ENCODE measurements at regions not wholly inside any gene's neighbourhood (a gene's known extent, or its start where the extent isn't known, plus 50 kb on each side); places are given as distances from the start of the nearest gene placed in this dataset.
"Not testable (repeated sequence)": the region's sequence is repeated elsewhere in the genome, so short reads cannot be mapped to it uniquely, and the experiment has no call there.

DNA sequence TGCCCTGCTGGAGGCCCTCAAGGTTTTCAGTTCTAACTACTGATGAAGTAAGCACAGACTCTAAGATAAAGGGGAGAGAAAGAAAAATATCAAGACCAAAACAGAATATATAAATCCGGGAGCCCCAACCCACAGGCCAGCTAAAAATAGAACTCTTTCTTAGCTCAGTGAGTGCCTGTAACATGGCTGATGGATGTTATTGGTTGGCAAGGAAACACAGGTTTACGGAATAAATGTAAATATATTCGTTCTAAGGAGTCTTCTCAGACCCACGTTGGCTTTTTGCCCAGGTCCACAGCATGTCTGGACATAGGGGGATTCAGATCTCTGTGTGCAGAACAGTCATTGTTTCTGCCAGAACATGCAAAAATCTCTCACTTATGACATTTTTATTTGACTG is 139.0 kb upstream of the SERPINE2 start:
- no peak for DNase-seq (ENCODE audit: low read depth)

GRCh38 chr2:224175538-224175937 is 136.5 kb upstream of the SERPINE2 start:
- DNase-seq (ENCODE audit: low read depth) = no peak

- DNase-seq (ENCODE audit: low read depth) = no peak
Measured at GRCh38 chr2:224174990-224175389, 135.9 kb upstream of the SERPINE2 start.

DNA sequence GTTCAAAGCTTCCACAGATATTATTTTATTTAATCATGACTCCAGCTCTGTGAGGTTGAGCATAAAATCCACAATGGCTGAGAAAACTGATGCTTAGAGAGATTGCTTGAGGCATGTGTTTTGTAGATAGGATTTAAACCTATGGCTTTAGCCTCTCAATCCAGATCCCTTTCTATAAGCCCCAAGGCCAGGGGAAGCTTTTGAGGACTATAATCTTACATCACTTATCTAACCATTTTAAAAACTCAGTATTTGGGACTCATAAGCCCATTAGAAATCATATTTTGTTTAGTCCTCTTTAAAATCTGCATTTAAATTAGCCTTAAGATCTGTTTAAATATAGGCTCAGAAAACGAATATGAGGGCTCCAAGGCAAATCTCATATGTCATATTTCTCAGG is 135.4 kb upstream of the SERPINE2 start:
- no peak for DNase-seq (ENCODE audit: low read depth)

DNA sequence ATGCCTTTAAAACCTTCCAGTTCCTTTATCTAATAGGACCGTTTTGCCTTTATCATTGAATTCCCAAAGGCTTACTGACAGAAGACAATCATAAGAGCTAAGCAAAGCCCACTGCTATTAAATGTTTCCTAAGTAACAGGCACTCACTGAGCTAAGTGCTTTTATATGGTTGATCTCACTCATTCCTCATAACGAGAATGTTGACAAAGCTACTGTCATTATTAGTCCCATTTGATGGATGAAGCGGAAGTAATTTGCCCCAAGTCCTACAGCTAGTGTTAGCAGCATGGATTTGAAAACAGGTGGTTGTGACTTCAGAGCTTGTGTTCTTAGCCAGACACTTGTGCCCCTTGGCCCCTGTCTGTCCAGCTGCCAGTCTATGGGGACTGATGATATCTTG is 134.8 kb upstream of the SERPINE2 start:
- DNase-seq (ENCODE audit: low read depth) = no peak

DNA sequence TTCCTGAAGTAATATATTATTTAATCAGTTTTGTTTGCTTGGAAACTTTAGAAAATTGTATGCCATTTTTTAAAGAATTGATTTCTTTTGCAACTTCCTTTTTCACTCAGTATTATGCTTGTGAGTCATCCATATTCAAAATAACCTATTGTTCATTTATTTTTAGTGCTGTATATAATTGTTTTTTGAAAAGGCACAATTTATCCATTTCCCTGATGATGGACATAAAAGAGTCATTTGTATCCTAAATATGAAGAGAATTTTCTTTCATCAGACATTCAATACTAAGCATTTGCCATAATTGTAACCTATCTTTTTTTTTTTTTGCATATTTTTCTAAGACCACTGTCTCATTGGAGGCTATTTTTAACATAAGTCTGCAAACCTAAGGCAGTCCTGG is 134.1 kb upstream of the SERPINE2 start:
- DNase-seq (ENCODE audit: low read depth) = no peak

DNA sequence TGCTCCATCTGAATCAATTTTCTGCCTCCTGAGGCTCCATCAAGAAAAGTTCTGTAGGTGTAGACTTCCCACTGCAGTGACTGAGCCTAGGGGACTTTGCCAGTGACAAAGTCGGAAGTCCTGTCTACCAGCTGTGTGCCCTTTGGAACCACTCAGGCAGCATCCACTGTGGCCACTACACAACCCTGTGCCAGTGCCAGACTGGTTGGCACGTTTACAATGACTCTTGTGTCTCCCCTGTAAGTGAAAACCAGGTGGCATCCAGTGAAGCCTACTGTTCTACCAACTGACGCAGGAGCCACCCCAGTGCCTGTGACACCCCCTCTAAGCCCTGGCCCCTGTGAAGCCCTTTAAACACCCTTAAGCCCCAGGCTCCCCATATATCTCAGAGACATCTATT is 132.1 kb upstream of the SERPINE2 start:
- DNase-seq (ENCODE audit: low read depth) = no peak

- no peak for DNase-seq (ENCODE audit: low read depth)
Measured at GRCh38 chr2:224169847-224170246, 130.8 kb upstream of the SERPINE2 start.

GRCh38 chr2:224167781-224168180 is 128.7 kb upstream of the SERPINE2 start:
- DNase-seq (ENCODE audit: low read depth) = not testable (repeated sequence)

GRCh38 chr2:224166654-224167053 is 127.6 kb upstream of the SERPINE2 start:
- DNase-seq (ENCODE audit: low read depth) = no peak

DNA sequence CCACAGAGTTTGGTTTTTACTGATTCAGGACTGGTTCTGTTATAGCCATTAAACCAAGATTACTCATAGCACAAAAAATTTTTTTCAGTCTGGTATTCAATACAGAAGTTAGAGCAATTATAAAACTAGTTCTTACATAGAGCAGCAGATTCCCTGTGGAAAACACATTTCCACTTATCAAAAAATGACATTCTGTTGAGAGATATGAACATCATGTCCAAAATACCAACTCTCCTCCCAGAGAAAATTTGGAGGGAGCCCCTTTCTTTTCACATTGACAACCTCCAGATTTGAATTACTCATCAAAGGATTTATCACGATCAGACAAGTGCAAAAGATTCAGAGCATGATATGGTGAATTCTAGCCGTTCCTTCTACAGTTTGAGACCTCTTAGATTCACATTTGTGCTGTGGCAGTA is 126.8 kb upstream of the SERPINE2 start:
- DNase-seq (ENCODE audit: low read depth) = no peak

DNA sequence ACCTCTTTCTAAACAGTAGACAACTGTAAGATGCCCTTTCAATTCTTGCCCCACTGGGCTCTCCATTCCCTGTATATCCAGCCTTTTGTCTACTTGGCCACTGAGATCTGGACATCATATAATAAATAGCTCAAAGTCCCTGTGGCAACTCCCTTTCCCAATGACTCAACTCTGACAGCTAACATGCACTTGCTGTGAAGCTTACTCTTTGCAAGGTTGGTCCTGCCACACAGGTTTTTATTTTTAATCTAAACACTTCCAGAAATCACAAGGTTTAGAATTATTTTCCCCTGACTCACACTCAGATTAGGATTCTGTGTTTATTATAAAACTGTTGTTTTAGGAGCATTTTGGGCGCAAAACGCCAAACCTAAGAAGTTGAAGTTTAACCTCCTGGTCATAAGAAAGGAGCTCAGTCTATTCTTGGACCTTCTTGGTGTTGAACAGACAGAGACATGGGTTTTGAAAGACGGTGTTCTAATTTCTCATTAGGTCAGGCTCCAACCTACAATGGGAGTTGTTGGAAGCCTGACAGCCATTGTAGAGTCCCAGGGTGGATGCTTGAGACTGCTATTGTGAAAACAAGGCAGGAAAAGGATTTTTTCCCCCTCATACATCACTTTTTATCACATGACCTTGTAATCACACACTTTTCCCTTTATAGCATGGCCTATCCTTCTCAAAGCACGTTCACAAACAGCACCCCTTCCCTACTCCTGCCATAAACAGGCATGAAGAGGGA is 124.7 kb upstream of the SERPINE2 start:
- peak; percentile 45 for DNase-seq (ENCODE audit: low read depth)

DNA sequence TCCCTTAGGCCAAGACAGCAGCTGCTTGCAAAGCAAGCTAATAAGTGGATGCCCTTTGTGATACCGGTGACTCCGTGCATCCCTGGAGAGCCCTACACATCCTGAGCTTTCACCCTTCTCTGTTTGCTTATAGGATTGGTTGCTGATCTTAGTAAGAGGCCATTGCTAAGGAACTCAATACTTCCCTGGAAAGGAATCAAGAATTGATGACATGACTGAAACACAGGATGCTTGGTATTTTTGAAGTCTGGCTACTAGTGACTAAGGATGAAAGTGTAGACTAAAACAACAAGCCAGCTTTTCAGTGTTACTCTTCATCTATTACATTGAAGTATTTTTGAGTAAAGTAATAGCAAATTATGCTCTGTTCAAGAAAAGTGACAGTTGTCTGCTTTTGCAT is 123.0 kb upstream of the SERPINE2 start:
- DNase-seq (ENCODE audit: low read depth) = peak; percentile 40

GRCh38 chr2:224161712-224162111 is 122.6 kb upstream of the SERPINE2 start:
- no peak for DNase-seq (ENCODE audit: low read depth)

DNA sequence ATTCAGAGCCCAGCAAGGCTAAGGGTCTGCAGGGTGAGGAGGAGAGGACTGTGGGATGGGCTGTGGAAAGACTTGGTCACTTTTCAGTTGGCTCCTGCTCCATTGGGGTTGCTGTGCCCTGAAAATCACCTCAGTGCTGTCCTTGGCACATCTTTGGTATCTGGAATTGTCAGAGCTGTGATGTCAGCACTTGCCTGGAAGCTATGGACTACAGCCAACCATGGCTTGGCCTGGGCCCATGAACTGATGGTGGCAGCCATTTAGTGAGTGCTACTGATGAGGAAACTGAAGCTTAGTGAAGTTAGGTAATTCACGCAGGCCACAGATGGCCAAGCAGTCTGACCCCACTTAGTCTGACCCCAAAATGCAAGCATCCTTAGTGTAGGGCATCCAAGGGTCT is 121.8 kb upstream of the SERPINE2 start:
- peak; percentile 76 for DNase-seq (ENCODE audit: low read depth)

DNA sequence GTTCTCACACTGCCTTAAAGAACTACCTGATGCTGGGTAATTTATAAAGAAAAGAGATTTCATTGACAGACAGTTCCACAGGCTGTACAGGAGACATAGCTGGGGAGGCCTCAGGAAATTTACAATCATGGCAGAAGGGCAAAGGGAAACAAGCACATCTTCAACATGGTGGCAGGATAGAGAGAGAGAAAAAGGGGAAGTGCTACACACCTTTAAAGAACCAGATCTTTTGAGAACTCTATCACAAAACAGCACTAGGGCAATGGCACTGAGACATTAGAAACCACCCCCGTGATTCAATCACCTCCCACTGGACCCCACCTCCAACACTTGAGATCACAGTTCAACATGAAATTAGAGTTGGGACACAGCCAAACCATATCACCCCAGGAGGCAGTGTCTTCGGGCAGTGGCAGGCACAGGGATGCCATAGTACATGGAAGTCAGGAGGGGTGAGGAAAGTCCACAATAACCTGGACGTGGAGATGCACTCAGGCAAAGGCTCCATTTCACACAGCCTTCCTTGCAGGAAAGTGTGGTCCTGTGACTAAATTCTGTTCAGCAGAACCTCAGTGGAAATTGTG is 120.4 kb upstream of the SERPINE2 start:
- DNase-seq (ENCODE audit: low read depth) = no peak

DNA sequence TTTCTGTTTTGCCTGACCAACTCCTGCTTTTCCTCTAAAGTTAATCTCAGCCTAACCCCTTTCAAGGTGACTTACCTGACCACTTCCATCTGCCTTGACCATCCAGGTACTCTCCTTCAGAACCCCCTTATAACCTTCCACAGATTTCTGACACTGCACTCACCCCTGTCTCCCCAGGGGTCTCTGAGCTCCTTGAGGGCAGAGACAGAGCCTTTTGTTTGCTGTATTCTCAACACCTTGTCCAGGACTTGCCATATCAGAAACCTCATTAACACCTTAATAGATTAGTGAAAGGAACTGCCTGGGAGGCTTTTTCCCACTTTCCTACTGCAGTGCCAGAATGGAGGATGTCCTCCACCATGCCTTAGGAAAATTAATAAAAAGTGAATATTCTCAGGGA is 119.7 kb upstream of the SERPINE2 start:
- no peak for DNase-seq (ENCODE audit: low read depth)

DNA sequence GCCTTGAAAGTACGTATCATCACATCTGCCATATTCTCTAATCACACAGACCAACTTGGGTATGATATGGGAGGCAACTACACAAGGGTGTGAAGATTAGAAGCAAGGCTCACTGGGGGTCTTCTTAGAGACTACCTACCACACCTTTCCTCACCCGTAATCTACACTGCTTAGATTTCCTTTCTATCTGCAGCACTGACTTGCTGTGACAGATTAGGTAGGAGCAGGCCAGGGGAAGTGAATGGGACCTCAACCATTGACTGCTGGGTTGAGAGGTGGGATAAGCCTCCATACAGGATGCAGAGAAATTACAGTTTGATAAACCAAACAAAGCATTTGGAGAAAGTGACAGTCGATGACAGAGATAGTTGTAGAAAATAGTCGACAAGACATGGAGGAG is 119.0 kb upstream of the SERPINE2 start:
- no peak for DNase-seq (ENCODE audit: low read depth)

DNA sequence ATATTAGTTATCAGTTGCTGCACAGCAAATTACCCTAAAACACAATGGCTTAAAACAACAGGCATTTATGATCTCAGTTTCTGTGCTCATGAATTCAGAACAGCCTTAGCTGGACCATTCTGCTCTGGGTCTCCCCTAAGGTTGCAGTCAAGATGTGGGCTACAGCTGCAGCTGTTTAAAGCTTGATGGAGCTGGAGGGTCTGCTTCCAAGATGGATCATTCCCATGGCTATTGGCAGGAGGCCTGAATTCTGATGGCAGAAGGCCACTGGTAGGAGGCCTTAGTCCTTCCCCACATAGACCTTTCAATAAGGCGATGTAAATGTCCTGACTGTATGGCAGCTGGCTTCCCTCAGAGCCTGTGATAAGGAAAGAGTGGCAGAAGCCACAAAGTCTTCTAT is 118.6 kb upstream of the SERPINE2 start:
- DNase-seq (ENCODE audit: low read depth) = no peak

DNA sequence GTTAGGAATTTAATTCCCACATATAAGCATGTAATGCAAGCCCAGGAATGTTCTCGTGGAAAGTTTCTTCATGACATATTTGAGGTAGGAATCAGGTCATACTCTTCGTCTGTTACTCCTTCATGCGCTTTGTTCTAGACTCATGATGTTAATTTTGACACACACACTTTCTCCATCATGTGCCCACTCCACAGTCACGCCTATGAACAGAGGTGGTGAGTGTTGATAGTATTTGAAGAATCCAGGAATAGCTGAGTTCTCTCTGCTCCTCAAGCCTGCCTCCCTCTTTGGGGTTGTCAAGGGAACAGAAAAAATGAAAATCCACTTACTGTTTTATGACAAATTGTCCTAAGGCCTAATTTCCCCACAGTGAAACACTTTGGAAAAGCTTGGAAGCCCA is 117.3 kb upstream of the SERPINE2 start:
- no peak for DNase-seq (ENCODE audit: low read depth)

GRCh38 chr2:224155896-224156295 is 116.8 kb upstream of the SERPINE2 start:
- DNase-seq (ENCODE audit: low read depth) = no peak

DNA sequence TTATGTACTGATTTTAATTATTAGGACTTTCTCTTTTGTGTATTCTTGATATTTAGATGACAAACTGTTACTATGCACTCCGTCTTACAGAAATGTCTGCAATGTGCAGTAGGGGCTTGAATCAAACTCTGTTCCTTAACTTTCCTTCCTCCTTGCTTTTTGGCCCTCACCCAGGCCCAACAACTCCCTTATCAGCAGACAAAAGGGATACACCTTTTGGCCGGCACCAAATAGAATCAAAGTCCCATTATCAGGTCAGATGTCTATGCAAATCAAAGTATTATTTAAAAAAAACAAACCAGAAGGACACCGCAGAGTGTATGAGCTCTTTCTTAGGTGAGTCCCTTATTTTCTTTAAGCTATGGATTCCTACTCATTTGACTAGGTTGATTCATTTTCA is 116.3 kb upstream of the SERPINE2 start:
- DNase-seq (ENCODE audit: low read depth) = no peak

- DNase-seq (ENCODE audit: low read depth) = no peak
Measured at GRCh38 chr2:224151680-224152310, 112.7 kb upstream of the SERPINE2 start.
